NB4 (cell line): ENCODE measurements at regions not wholly inside any gene's neighbourhood (a gene's known extent, or its start where the extent isn't known, plus 50 kb on each side); places are given as distances from the start of the nearest gene placed in this dataset.

Source experiments
- DNase-seq: peaks from one replicate; pipeline ENCODE4 v3.0.0; 2010; ENCODE audit warnings: low read depth
- H3K4me3 ChIP-seq: one replicate; pipeline ENCODE4 v1.5.1; 2011; ENCODE audit warnings: mild to moderate bottlenecking, low read depth, low read length, moderate library complexity
- CTCF ChIP-seq: IDR thresholded peaks from one replicate; pipeline ENCODE4 v1.5.1; 2012; ENCODE audit warnings: low read depth, low read length
- MAX ChIP-seq: IDR thresholded peaks from 2 replicates; pipeline ENCODE4 v1.6.1; 2011; ENCODE audit warnings: low read depth, low read length
- MYC ChIP-seq: IDR thresholded peaks from 2 replicates; pipeline ENCODE4 v1.6.1; 2011; ENCODE audit warnings: low read depth, low read length
- POLR2A ChIP-seq: IDR thresholded peaks from 2 replicates; pipeline ENCODE4 v1.6.1; 2011; ENCODE audit warnings: mild to moderate bottlenecking; ENCODE audit not compliant: insufficient read length; ENCODE audit errors: extremely low read depth

GRCh38 chr20:52631469-52631868 lies 340.7 kb upstream of the TSHZ2 start:
- no peak overlapping the region for H3K4me3 ChIP-seq
- no peak for DNase-seq
- TF ChIP-seq POLR2A = no peak
- TF ChIP-seq MYC = no peak
- TF ChIP-seq MAX = no peak
- TF ChIP-seq CTCF = no peak

- TF ChIP-seq MAX (no peak), MYC (no peak), POLR2A (no peak), CTCF (no peak)
- no peak for DNase-seq
- H3K4me3 ChIP-seq = no peak overlapping the region
Measured at GRCh38 chr20:52630138-52630537, 342.0 kb upstream of the TSHZ2 start.

GRCh38 chr20:52624281-52624680 lies 347.9 kb upstream of the TSHZ2 start:
- DNase-seq = no peak
- TF ChIP-seq POLR2A = no peak
- H3K4me3 ChIP-seq = no peak overlapping the region

- DNase-seq = no peak
- H3K4me3 ChIP-seq = no peak overlapping the region
- TF ChIP-seq MYC = no peak
- no peak for TF ChIP-seq POLR2A
- no peak for TF ChIP-seq MAX
Measured at GRCh38 chr20:52622081-52622480, 350.1 kb upstream of the TSHZ2 start.

GRCh38 chr20:52621401-52621800 lies 350.8 kb upstream of the TSHZ2 start:
- no peak overlapping the region for H3K4me3 ChIP-seq
- TF ChIP-seq MYC = no peak
- no peak for TF ChIP-seq POLR2A
- no peak for TF ChIP-seq MAX
- TF ChIP-seq CTCF = no peak
- DNase-seq = no peak

- no peak overlapping the region for H3K4me3 ChIP-seq
- TF ChIP-seq MYC (no peak), POLR2A (no peak), MAX (no peak), CTCF (no peak)
- no peak for DNase-seq
Measured at GRCh38 chr20:52619671-52620070, 352.5 kb upstream of the TSHZ2 start.

GRCh38 chr20:52619101-52619500 lies 353.1 kb upstream of the TSHZ2 start:
- no peak overlapping the region for H3K4me3 ChIP-seq
- no peak for DNase-seq
- no peak for TF ChIP-seq POLR2A
- no peak for TF ChIP-seq MAX
- no peak for TF ChIP-seq CTCF
- no peak for TF ChIP-seq MYC
